ENCODE measurements at regions not wholly inside any gene's neighbourhood (a gene's known extent, or its start where the extent isn't known, plus 50 kb on each side); places are given as distances from the start of the nearest gene placed in this dataset.

DNA sequence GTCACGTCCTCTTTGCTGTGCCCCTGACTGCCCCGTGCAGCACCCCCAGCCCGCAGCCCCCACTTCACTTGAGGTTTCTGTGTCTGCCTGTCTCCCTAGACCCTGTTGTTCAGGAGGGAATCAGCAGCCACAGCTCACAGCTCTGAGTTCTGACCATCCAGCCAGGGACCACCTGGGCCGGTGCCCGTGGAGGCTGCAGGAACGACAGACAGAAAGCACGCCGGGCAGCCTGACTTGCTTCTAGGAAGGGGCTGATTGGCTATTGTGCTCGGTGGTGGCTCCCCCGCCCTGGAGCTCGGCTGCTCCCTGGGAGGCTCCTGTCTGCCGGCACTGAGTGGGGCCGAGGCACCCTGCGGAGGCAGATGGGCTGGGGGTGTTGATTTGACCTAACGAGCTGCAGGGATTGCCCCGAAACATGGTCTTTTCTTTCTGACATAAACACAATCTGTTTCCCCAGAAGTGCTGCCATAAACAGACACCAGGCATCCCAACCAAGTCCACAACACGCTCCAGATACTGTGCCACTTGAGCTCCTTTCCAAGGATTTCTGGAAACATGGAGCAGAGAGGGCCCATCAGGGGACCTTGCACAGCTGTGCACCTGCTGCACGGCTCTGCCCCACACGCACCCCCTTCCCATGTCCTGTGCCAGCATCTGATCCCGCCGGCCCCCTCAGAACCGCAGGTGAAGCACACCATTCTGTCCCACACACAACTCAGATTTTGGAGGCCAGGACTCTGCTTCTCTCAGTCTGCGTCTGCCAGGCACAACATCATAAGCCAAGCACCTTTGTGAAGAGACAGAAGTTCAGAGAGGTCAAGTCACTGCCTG, 855.9 kb downstream of the TBC1D22A start (continued):
- TF ChIP-seq, protein P1, sequence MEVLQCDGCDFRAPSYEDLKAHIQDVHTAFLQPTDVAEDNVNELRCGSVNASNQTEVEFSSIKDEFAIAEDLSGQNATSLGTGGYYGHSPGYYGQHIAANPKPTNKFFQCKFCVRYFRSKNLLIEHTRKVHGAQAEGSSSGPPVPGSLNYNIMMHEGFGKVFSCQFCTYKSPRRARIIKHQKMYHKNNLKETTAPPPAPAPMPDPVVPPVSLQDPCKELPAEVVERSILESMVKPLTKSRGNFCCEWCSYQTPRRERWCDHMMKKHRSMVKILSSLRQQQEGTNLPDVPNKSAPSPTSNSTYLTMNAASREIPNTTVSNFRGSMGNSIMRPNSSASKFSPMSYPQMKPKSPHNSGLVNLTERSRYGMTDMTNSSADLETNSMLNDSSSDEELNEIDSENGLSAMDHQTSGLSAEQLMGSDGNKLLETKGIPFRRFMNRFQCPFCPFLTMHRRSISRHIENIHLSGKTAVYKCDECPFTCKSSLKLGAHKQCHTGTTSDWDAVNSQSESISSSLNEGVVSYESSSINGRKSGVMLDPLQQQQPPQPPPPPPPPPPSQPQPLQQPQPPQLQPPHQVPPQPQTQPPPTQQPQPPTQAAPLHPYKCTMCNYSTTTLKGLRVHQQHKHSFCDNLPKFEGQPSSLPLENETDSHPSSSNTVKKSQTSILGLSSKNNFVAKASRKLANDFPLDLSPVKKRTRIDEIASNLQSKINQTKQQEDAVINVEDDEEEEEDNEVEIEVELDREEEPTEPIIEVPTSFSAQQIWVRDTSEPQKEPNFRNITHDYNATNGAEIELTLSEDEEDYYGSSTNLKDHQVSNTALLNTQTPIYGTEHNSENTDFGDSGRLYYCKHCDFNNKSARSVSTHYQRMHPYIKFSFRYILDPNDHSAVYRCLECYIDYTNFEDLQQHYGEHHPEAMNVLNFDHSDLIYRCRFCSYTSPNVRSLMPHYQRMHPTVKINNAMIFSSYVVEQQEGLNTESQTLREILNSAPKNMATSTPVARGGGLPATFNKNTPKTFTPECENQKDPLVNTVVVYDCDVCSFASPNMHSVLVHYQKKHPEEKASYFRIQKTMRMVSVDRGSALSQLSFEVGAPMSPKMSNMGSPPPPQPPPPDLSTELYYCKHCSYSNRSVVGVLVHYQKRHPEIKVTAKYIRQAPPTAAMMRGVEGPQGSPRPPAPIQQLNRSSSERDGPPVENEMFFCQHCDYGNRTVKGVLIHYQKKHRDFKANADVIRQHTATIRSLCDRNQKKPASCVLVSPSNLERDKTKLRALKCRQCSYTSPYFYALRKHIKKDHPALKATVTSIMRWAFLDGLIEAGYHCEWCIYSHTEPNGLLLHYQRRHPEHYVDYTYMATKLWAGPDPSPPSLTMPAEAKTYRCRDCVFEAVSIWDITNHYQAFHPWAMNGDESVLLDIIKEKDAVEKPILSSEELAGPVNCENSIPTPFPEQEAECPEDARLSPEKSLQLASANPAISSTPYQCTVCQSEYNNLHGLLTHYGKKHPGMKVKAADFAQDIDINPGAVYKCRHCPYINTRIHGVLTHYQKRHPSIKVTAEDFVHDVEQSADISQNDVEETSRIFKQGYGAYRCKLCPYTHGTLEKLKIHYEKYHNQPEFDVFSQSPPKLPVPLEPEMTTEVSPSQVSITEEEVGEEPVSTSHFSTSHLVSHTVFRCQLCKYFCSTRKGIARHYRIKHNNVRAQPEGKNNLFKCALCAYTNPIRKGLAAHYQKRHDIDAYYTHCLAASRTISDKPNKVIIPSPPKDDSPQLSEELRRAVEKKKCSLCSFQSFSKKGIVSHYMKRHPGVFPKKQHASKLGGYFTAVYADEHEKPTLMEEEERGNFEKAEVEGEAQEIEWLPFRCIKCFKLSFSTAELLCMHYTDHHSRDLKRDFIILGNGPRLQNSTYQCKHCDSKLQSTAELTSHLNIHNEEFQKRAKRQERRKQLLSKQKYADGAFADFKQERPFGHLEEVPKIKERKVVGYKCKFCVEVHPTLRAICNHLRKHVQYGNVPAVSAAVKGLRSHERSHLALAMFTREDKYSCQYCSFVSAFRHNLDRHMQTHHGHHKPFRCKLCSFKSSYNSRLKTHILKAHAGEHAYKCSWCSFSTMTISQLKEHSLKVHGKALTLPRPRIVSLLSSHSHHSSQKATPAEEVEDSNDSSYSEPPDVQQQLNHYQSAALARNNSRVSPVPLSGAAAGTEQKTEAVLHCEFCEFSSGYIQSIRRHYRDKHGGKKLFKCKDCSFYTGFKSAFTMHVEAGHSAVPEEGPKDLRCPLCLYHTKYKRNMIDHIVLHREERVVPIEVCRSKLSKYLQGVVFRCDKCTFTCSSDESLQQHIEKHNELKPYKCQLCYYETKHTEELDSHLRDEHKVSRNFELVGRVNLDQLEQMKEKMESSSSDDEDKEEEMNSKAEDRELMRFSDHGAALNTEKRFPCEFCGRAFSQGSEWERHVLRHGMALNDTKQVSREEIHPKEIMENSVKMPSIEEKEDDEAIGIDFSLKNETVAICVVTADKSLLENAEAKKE (CRISPR knock-in tag; IDR thresholded peaks at IDR 0.05) = no peak
- TF ChIP-seq, protein P2, sequence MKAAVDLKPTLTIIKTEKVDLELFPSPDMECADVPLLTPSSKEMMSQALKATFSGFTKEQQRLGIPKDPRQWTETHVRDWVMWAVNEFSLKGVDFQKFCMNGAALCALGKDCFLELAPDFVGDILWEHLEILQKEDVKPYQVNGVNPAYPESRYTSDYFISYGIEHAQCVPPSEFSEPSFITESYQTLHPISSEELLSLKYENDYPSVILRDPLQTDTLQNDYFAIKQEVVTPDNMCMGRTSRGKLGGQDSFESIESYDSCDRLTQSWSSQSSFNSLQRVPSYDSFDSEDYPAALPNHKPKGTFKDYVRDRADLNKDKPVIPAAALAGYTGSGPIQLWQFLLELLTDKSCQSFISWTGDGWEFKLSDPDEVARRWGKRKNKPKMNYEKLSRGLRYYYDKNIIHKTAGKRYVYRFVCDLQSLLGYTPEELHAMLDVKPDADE (IDR thresholded peaks at IDR 0.05) = no peak
- no peak for TF ChIP-seq ZNF114 (CRISPR knock-in tag; IDR thresholded peaks at IDR 0.05)

DNA sequence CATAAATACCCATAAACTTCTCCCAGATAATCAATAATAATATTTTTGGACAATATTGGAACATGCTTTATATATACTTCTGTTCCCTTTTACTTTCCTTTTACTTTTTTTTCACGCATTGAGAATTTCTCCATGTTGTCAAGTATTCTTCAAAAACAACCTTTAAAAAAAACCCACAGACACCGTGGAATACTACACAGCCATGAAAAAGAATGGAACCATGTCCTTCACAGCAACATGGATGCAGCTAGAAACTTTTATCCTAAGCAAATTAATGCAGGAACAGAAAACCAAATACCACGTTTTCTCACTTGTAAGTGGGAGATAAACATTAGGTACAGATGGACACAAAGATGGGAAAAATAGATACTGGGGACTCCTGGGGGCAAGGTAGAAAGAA, 854.7 kb downstream of the TBC1D22A start:
- Mint-ChIP-seq H3K27me3 (ENCODE audit: insufficient read depth, low read depth, poor library complexity) (peaks cover 4% of the 10 kb centered on the region), H3K9me3 (peaks cover 41% of the 10 kb centered on the region), H3K4me1 (no peaks in the 10 kb centered on the region), H3K4me3 (no peak overlapping the region), H3K27ac (no peak overlapping the region), H3K36me3 (ENCODE audit: low read depth) (peaks cover 3% of the 10 kb centered on the region; the same call in 2 of the 3 replicates)
- H3K4me1 ChIP-seq (ENCODE audit: insufficient read depth) = no peaks in the 10 kb centered on the region
- H3K27ac ChIP-seq (ENCODE audit: low read depth) = no peak overlapping the region
- no peaks in the 10 kb centered on the region for H3F3A ChIP-seq (replicated peaks; ENCODE audit: low read depth)
- H3K27me3 ChIP-seq (ENCODE audit: insufficient read depth) = no peaks in the 10 kb centered on the region
- DNase-seq (ENCODE audit: low spot score) (no peak), ATAC-seq (no peak)
- H3K36me3 ChIP-seq (ENCODE audit: insufficient read depth) = no peaks in the 10 kb centered on the region
- H3K9me2 ChIP-seq (ENCODE audit: insufficient read depth) = no peaks in the 10 kb centered on the region
- H4K20me1 ChIP-seq (replicated peaks; ENCODE audit: insufficient read depth) = no peaks in the 10 kb centered on the region
- no peak overlapping the region for H3K4me3 ChIP-seq
- H3K4me2 ChIP-seq = no peak overlapping the region
- no peak overlapping the region for H2AFZ ChIP-seq
- H3K79me2 ChIP-seq (replicated peaks; ENCODE audit: insufficient read depth) = no peaks in the 10 kb centered on the region
- TF ChIP-seq, protein P1 (CRISPR knock-in tag; IDR thresholded peaks at IDR 0.05) = no peak
- TF ChIP-seq ZNF114 (CRISPR knock-in tag; IDR thresholded peaks at IDR 0.05) = no peak
- no peak for TF ChIP-seq CREB1 (CRISPR knock-in tag; IDR thresholded peaks at IDR 0.05; ENCODE audit: low read depth)
- no peak for TF ChIP-seq EZH2 (IDR thresholded peaks at IDR 0.05; ENCODE audit: low read depth, unreplicated experiment)

Data from GM23338 (cell line).